ENCODE measurements at regions not wholly inside any gene's neighbourhood (a gene's known extent, or its start where the extent isn't known, plus 50 kb on each side); places are given as distances from the start of the nearest gene placed in this dataset.
"Not testable (repeated sequence)": the region's sequence is repeated elsewhere in the genome, so short reads cannot be mapped to it uniquely, and the experiment has no call there.

DNA sequence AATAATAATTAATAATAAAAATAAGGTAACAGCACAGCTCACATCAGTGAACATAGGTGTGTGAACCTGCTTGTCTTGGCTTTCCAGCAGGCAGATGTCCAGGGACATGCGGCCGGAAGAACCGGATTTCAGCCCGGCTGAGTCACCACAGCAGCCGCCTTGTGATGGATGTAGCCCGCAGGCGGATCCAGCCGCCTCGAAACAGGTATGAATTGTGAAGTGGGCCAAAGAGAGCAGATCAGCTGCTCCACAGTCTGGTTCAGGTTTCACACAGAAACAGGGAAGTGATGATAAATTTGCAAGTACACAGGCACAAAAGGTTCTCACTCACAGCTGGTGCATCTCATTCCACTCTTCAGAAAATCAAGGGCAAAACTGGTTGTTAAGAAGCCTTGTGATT is 55.1 kb downstream of the ID4 start:
- no peak for DNase-seq (ENCODE audit: extremely low read depth in 1 of 2, low read depth in 1 of 2)

DNA sequence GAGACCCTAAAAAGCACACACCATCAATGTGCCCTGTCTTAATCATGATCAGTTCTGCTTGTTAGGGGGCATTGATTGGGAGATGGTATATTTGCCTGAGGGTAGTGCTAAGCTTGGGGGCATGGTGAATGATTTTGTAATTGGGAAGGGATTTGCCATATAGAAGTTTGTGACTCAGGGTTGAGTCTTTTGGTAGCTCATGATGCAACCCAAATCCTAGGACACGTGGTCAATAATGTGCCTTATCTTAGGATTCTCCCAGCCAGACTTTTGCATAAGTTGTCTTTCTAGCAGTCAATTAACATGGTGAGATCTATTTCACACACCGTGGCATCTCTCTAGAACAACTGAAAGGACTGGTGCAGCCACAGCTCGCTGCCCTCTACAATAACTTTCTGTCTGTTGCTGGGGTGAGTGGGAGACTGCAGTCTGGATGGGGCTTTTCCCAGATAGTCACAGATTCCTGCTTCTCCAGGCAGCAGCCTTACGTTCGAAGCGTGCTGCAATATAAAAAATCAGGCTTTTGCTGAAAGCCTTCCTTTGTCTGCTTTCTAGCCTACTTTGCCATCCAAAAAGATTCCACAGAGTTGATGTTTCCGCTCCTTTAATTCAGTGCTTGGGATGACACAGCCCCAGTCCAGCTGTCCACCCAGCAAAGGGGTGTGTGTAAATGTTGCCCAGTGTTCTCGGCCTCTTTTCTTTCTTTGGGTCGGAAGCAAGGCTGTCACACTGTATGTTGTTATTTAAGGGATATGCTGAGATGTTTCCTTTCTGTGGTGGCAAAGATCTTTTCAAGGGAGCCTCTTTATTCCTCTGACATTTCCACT is 58.9 kb downstream of the ID4 start:
- DNase-seq (ENCODE audit: extremely low read depth in 1 of 2, low read depth in 1 of 2) = no peak

DNA sequence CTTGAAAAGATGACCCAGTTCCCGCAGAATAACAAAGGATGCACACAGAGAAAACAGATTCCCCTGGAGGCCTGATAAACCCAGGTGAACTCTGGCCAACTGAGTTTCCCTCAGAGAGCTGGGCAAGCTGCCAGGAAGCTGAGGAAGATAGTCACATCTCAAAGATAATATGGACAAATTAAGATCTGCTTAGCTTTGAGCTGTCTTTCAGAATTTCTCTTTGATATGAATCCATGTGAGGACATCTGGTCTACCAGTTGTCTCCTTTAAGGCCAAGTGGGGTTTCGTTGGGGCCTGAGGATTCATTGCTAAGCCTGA is 59.5 kb downstream of the ID4 start:
- DNase-seq (ENCODE audit: extremely low read depth in 1 of 2, low read depth in 1 of 2) = no peak

DNA sequence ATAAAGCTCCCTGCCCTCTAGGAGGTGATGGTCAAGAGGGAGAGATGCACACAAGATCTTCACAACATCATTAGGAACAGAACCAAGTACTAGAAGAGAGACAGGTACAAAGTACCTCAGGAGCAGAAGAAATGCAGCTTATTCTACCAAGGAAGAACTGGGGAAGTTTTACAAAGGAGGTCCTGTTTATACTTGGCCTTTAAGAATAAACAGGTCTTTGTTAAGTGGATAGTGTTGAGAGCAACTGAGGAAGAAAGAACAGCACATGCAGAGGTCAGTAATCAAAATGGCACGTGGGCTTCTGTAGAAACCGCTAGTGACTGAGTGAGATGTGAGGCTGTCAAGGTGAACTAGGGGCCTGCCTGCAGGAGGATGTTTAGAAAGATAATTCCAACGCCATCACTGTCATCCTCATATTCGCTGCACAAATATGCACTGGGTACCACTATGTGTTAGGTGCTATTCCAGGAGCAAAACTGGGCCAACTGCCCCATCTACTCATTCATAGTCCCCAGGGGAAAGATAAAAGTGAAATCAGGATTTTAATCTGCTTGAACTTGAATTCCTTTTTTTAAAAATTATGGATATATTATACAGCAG is 61.1 kb downstream of the ID4 start:
- DNase-seq (ENCODE audit: extremely low read depth in 1 of 2, low read depth in 1 of 2) = no peak

DNA sequence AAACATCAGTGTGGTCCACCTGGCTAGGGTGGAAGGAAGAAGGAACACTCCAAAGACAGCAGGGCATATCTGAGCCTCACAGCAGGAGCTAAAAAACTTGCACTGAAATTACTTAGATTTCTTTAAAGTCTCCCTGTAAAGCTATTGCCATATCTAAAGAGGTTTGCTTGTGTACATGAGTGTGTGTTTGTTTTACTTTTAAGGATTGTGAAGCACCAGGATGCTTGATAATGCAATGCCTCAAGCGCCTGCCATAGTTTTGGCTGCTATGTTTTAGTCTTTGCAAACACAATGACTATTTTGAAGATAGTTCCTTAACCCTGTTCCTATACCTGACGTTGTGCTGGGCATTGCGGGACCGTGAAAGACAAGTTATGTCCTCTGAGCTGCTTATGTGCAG is 65.0 kb downstream of the ID4 start:
- DNase-seq (ENCODE audit: extremely low read depth in 1 of 2, low read depth in 1 of 2) = no peak

DNA sequence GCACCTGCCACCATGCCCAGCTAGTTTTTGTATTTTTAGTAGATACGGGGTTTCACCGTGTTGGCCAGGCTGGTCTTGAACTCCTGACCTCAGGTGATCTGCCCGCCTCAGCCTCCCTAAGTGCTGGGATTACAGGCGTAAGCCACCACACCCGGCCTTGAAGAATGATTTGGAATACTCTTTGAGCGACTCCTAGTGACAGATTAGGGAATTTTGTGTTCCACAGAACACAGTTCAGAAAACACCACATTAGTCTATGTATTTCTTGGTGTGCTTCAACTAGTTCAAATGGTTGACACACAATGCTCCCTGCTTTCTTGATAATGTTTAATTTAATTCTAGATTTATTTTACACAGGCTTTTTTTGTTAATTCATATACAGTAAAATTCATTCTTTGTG is 67.2 kb downstream of the ID4 start:
- not testable (repeated sequence) for DNase-seq (ENCODE audit: extremely low read depth in 1 of 2, low read depth in 1 of 2)

DNA sequence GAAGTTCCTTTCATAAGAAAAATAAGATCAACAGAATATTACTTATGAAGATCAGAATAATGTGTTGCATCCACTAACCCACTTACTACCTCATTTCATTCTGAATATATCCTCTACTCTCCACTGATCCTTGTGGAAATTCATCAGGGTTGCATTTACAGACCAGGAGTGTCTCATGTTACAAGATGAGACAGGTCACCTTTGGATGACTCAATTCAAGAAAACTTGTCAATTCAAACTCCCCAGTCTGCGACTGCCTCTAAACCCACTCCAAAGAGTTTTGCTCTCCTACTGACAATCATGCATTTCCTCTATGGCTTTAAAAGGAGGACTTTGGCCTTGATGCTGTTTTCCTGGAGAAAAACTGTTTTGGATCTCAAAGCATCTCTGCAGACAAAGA is 68.4 kb downstream of the ID4 start:
- DNase-seq (ENCODE audit: extremely low read depth in 1 of 2, low read depth in 1 of 2) = no peak

DNA sequence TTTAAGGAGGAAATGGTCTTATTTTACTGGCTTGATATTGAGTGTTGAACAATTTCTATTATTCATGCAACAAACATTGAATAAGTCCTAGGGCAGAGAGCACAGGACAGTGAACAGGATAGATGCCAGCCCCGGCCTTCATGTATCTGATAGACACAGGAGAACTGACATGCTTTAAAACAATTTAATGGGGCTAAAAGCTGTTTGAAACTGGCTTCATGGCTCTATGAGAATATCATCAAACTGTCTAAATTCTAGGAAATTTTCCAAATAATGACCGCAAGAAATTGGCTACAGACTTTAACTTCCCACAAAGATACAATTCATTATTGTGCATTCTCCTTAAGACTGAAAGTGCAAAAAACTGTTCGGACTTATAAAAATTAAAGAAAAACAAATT is 69.0 kb downstream of the ID4 start:
- DNase-seq (ENCODE audit: extremely low read depth in 1 of 2, low read depth in 1 of 2) = no peak

DNA sequence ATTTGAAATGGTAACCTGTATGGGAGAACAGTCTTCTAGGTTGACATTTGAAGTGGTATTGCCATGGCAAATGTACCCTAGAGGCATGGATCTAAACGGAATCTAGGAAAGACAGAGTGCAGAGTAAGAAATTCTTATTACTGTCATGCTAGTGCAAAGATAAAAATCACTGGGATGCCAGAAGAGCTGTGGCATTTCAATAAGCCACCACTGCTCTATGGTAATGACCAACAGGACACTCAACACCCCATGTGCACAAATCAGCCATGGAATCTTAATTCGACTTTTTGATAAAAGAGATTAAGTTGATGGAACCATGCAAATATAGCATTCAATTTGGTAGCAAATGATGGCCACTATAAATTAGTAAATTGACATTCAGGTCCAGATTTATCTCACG is 74.1 kb downstream of the ID4 start:
- DNase-seq (ENCODE audit: extremely low read depth in 1 of 2, low read depth in 1 of 2) = no peak

DNA sequence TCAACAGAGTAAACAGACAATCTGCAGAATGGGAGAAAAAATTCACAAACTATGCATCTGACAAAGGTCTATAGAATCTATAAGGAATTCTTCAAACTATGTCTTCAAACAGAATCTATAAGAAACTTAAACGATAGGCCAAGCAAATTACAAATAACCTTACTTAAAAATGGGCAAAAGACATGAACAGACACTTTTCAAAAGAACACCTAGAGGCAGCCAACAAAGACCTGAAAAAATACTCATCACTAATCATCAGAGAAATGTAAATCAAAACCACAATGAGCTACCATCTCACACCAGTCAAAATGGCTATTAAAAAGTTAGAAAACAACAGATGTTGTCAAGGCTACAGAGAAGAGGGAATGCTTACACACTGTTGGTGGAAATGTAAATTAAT is 81.3 kb downstream of the ID4 start:
- DNase-seq (ENCODE audit: extremely low read depth in 1 of 2, low read depth in 1 of 2) = no peak

DNA sequence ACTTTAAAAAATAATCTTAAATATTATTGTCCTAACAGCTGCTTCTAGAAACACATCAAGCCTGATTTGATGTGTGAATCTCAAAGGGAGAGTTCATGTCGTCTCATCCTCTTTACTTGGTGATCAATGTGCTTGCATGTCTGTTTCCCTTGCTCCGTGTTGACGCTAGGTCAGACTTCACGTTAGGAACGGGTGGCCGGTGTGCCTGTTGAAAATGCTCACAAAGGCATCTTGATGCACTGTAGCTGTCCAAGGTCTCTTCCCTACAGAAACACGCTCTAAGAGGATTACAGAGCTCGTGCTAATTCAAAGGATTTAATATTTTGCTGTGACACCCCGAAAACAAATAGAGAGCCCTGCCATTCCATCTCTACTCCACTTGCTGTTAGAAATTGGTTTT is 84.6 kb downstream of the ID4 start:
- no peak for DNase-seq (ENCODE audit: extremely low read depth in 1 of 2, low read depth in 1 of 2)

DNA sequence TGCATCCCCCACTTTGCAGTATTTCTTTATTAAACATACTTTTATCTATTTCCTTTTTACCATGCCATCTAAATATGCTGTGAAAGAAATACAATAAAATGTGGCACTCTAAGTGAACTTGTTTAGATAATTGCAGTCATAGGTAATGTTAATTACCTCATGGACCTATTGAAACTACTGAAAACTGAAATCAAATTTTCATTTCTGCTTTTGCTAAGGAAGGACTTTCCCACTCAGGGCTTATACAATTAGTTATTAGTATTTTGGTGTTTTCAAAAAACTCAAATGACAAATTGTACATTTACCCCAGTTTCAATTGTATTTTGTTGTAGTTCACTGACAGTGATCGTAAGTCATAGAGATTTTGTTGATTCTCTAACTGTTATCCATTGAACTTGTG is 88.4 kb downstream of the ID4 start:
- DNase-seq (ENCODE audit: extremely low read depth in 1 of 2, low read depth in 1 of 2) = no peak

DNA sequence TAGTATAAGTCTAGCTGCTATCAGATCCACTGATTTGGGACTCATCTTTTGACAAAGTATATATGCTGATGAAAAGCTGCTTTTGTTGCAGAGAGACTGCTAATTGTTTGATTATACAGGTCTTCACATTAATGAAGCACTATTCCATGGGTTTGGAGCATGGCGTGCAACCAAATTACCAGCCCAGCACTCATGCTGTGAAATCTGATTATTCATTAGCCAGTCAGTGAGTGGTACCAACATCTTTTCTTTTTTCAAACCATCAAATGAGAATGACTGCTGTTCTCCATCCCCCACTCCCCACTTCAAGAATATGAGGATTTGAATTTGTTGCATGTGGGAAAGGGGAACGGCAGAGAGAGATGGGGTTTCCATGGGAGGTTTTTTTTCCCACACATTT is 91.3 kb downstream of the ID4 start:
- DNase-seq (ENCODE audit: extremely low read depth in 1 of 2, low read depth in 1 of 2) = no peak

DNA sequence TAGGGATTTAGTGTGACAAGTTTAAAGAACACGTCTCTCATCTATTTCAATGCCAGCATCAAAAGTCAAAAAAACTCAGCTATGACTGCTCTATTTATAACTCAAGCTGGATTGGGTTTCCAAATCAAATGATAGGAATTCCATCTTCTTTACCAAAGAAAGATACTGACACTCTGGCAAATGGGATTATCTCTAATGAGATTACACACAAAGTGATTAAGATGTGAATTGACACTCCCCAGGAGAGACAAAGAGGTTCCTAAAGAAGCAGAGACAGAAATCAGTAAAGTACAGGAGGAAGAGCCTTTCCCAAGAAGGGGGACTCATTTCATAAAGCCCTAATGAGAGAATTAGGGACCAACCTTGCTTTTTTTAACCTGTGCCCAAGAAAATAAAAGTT is 92.1 kb downstream of the ID4 start:
- no peak for DNase-seq (ENCODE audit: extremely low read depth in 1 of 2, low read depth in 1 of 2)

DNA sequence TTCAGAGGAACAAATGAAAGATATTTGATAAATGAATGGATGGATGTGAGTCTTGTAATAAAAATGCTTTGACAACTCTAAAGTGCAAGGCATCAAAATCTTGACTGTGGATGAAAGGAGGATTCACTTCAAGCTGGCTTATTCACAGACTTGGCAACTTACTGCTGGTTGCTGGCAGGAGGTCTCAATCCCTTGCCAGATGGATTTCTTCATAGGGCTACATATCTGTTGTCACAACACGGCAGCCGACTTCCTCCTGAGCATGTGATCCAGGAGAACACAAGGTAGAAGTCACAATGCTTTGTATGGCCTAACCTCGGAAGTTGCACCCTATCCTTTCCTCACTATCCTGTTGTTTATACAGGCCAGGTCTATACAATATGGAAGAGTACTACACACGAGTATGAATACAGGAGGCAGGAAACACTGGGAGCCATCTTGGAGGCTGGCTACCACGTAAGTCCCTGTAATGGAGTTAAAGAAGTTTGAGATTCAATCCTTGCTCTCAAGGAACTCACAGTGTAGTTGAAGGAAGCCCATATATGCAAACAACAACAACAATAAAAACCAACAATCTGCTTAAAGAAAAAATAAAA is 97.9 kb downstream of the ID4 start:
- DNase-seq (ENCODE audit: extremely low read depth in 1 of 2, low read depth in 1 of 2) = no peak

DNA sequence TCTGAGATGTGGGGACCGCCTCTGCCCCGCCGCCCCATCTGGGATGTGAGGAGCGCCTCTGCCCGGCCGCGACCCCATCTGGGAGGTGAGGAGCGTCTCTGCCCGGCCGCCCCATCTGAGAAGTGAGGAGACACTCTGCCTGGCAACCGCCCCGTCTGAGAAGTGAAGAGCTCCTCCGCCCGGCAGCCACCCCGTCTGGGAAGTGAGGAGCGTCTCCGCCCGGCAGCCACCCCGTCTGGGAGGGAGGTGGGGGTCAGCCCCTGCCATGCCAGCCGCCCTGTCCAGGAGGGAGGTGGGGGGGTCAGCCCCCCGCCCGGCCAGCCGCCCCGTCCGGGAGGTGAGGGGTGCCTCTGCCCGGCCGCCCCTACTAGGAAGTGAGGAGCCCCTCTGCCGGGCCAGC is 102.2 kb downstream of the ID4 start:
- DNase-seq (ENCODE audit: extremely low read depth in 1 of 2, low read depth in 1 of 2) = not testable (repeated sequence)

DNA sequence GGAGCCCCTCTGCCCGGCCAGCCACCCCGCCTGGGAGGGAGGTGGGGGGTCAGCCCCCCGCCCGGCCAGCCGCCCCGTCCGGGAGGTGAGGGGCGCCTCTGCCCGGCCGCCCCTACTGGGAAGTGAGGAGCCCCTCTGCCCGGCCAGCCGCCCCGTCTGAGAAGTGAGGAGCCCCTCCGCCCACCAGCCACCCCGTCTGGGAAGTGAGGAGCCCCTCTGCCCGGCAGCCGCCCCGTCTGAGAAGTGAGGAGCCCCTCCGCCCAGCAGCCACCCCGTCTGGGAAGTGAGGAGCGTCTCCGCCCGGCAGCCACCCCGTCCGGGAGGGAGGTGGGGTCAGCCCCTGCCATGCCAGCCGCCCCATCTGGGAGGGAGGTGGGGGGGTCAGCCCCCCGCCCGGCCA is 102.8 kb downstream of the ID4 start:
- DNase-seq (ENCODE audit: extremely low read depth in 1 of 2, low read depth in 1 of 2) = not testable (repeated sequence)

DNA sequence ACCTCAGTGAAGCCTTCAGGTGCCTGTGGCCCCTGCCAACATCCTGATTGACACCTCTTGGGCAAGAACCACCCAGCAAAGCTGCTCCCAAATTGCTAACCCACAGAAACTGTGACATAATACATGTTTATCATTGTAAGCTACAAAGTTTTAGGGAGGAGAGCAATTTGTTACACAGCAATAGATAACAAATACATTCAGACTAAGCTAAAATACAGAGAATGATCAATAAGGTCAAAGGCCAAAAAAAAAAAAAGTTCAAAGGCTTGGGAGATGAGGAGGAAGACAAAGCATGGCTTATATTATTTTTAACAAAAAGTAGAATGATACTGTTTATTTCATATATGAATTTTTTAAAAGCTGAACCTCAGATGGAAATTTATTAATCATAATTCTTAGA is 105.9 kb downstream of the ID4 start:
- DNase-seq (ENCODE audit: extremely low read depth in 1 of 2, low read depth in 1 of 2) = no peak

DNA sequence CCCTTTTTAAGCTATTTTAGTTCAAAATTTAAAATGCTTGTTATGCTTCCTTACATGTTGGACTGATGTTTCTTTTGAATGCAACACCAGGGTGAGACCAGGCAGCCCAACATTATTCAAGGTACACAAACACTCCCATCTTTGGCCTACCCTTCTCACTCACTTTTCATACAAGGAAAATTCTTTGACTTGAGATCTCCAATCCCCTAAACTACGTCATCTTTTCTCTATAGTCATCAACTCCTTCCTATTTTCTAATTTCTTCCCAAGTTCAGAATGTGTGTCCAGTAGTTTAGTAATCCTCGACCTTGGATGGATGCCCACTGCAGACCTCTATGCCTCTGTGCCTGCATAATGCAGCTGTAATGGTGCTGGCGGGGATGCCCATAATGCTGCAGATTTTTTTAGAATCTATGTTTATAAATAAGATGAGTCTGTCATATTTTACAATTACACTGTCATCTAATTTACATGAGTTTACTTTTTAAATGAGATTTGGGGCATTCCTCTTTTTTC is 108.7 kb downstream of the ID4 start:
- DNase-seq (ENCODE audit: extremely low read depth in 1 of 2, low read depth in 1 of 2) = no peak

DNA sequence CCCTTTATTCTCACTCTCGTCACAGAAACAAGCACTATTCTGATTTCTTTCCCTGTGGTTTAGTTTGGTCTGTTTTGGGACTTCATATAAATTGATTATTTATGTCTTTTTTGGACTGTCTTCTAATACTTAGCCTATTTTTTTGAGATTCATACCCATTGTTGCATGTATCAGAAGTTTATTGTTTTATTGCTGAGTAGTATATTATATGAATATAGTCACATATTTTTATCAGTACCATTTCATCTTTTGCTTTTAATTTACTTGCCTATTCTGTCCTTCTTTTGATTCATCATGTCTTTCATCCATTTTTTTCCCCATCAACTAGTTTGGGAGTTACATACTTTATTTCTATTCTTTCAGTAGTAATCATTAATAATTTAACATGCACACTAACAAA is 112.0 kb downstream of the ID4 start:
- no peak for DNase-seq (ENCODE audit: extremely low read depth in 1 of 2, low read depth in 1 of 2)

DNA sequence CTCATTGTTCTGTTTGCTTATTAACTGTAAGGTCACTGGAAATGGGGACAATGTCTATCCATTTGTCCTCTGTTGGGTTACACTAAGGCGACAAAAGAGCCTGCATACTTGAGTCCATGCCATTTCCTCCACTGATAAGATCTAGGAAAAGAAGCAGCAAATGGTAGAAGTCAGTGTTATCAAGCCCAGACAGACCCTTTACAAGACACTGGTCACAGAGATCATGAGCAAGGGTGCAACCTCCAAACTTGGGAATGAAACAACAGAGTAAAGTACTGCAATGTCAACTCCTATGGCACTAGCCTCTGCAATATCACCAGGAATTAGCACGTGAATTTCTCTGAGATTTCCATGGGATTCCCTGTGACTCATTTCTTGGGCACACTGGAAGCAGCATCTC is 126.9 kb downstream of the ID4 start:
- no peak for DNase-seq (ENCODE audit: extremely low read depth in 1 of 2, low read depth in 1 of 2)

DNA sequence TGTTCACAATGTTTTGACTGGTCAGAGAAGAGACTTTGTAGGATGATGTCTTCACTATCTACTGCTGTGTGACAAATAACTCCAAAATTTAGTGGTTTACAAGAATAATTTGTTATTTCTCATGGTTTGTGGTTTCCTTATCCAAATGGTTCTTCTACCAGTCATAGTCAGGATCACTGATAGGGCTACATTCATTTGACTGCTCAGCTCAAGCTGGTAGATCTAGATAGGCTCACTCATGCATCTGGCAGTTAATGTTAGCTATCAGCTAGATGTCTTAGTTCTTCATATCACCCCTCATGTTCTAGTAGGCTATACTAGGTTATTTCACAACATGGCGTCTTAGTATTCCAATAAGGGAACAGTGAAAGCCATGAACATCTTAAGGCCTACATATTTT is 131.0 kb downstream of the ID4 start:
- no peak for DNase-seq (ENCODE audit: extremely low read depth in 1 of 2, low read depth in 1 of 2)

Measured in activated CD8-positive, alpha-beta memory T cell treated with anti-CD3 and anti-CD28 coated beads for 1 hour (primary cell).